GM12872 (cell line): ENCODE measurements at regions not wholly inside any gene's neighbourhood (a gene's known extent, or its start where the extent isn't known, plus 50 kb on each side); places are given as distances from the start of the nearest gene placed in this dataset.

Experiments
- TF ChIP-seq, protein P1 (sequence below): IDR thresholded peaks from 3 replicates; pipeline ENCODE4 v1.5.1; 2011; ENCODE audit warnings: low read depth, mild to moderate bottlenecking, low read length, moderate library complexity; ENCODE audit not compliant: insufficient read depth

DNA sequence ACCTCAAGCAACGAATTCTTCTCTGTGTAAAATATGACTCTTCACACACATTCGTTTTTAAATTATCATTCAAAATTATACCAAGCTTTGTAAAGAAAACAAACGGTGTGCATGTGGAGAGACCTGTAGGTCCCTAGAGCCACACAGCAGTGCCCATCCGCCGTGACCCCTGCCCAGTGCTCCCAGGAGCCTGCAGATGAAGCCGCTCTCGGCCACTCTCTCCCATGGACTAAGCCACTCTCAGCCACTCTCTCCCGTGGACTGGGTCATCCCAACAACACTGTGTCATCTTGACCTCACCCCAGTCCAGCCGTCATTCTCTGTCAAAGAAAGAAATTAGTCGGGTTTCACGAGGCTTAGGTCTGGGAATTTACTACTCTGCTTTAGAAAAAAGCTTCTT, 391.6 kb downstream of the BRD1 start:
- TF ChIP-seq, protein P1, sequence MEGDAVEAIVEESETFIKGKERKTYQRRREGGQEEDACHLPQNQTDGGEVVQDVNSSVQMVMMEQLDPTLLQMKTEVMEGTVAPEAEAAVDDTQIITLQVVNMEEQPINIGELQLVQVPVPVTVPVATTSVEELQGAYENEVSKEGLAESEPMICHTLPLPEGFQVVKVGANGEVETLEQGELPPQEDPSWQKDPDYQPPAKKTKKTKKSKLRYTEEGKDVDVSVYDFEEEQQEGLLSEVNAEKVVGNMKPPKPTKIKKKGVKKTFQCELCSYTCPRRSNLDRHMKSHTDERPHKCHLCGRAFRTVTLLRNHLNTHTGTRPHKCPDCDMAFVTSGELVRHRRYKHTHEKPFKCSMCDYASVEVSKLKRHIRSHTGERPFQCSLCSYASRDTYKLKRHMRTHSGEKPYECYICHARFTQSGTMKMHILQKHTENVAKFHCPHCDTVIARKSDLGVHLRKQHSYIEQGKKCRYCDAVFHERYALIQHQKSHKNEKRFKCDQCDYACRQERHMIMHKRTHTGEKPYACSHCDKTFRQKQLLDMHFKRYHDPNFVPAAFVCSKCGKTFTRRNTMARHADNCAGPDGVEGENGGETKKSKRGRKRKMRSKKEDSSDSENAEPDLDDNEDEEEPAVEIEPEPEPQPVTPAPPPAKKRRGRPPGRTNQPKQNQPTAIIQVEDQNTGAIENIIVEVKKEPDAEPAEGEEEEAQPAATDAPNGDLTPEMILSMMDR = no peak

DNA sequence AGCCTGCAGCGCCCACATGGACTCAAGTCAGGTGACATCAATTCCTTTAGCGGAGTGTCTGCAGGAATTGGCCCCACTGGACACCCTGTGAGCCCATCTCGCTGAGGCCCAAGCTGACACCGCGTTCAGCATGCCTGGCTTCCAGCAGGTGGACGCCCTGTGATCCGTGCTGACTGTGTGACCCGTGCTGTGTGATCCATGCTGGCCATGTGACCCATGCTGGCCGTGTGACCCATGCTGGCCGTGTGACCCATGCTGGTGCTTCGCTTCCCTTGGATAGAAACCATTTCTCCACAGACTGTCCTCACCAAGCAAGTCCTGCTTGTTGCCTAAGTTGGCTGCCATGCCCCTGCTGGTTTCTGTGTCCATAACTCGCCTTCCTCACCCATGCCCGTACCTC, 392.1 kb downstream of the BRD1 start:
- TF ChIP-seq, protein P1 = no peak

DNA sequence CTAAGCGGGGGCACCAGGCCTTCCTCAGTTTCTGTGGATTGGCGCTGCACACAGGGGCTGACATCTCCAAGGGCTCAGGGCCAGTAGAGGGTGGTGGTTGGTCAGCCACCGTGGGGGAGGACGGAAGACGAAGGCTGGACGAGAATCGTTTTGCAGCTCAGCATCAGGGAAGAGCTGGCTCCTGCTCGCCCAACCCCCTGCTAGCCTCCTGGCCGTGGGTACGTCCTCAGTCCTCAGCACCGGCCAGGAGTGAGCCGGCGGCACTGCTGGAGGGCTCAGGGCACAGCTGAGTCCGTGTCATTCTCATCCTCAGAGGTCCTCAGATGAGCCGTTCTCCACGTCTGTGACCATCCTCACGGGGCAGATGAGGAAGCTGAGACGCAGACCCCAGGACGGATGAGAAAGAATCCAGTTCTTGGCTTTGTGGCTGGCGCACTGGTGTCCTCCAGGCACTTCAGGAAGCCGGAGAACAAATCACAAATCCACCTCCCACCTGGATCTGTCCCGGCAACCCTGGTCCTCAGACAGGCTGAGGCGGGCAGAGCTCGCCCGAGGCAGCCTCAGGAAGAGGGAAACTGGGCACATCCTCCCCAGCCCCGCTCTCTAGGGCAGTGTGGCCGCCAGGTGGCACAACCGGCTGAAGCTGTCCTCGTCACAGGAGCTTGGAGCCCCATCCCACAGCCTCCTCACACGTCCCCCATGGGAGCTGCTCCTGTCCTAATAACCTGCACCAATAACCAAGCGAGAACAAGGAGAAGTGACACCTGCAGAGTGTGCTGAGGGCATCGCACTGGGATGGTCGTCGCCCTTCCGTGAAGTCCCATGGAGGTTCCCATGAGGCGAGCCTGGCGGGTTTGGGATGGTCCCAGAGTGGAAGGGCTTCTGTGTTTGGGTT, 393.7 kb downstream of the BRD1 start:
- TF ChIP-seq, protein P1 = no peak

DNA sequence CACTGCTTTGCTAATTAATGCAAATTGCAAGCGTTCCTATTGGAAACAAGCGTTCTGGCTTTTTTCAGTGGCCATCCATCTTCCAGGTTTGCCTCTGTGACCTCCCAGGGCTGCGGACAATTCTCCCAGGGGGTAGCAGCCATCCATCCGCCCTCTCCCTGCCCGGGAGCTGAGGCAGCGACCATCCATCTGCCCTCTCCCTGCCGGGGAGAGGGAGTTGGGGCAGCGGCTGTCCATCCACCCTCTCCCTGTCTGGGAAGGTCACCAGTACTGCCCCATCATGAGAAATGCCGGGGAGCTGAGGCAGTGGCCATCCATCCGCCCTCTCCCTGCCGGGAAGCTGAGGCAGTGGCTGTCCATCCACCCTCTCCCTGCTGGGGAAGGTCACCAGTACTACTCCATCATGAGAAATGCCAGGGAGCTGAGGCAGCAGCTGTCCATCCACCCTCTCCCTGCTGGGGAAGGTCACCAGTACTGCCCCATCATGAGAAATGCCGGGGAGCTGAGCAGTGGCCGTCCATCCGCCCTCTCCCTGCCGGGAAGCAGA, 394.7 kb downstream of the BRD1 start:
- TF ChIP-seq, protein P1 = no peak

DNA sequence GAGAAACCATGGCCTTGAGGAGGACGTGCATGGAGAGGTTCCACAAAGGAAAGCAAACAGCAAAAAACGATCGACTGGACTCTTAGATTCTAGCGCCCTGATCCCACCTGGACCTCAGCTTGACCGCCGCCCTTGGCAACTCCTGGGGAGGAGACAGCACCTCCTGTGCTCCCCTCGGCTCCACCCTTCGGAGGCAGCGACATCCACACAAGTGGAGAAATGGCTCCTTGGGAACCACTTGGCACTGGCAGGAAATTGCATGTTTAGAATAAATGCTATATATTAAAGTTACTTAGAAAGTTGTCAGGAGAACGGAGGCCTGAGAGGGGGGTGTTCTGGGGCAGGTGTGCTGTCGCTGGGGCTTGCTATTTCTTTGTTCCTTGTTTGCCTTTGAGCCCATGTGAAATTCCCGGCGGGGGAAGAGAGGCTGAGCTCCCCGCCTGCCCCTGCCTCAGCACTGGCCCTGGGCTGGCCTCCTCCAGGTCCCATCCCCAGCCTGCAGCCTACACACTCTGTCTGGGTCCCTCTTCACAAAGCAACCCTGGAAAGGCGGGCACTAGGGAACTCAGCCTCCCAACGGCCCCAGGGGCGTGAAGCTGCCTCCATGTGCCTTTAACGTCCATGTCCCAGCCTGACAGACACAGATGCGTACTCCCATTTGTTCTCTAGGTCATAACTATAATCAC, 395.3 kb downstream of the BRD1 start:
- TF ChIP-seq, protein P1 = no peak

DNA sequence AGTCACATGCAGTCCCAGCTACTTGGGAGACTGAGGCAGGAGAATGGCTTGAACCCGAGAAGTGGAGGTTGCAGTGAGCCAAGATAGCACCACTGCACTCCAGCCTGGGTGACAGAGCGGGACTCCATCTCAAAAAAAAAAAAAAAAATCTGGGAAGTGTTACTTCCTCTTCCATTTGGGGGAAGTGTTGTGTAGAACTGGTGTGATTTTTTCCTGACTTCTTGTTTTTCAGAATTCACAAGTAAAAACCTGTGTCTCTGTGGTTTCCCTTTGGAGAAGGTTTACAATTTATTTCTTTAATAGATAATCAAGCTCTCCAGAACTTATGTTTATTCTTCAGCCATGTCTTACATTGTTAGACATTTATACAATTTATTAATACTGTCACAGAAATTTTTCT, 396.1 kb downstream of the BRD1 start:
- TF ChIP-seq, protein P1 = no peak

DNA sequence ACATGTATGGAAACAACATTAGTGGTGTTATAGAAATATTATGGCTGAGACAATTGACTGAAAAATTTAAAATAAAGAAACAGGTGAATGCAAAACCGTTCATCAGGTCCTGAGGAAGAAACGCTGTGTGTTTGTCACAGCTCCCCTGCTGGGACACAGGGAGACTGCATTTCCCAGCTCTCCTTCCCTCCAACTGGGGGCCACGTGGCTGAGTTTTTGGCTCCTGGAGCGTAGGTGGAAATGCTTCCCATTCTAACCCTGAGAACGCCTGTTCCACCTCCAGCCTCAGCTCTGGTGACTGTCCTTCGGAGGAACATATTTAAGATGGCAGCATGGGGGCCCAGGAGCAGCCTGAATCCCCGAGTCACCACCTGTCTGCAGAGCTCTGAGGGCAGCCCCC, 398.6 kb downstream of the BRD1 start:
- TF ChIP-seq, protein P1 = 0 out of 3 replicates have a peak, but pooled peaks have one; percentile 25
